ENCODE measurements at regions not wholly inside any gene's neighbourhood (a gene's known extent, or its start where the extent isn't known, plus 50 kb on each side); places are given as distances from the start of the nearest gene placed in this dataset.

- no peak for TF ChIP-seq SUZ12 (IDR thresholded peaks at IDR 0.05; ENCODE audit: extremely low read depth, insufficient read depth, insufficient read length)
- TF ChIP-seq YY1 (IDR thresholded peaks at IDR 0.05; ENCODE audit: insufficient read depth, insufficient read length), result no peak
- TF ChIP-seq ZNF274 (IDR thresholded peaks at IDR 0.05; ENCODE audit: low read depth, low read length), result no peak
Measured at GRCh38 chr2:172204309-172204708, 101.6 kb upstream of the DLX2 start.

DNA sequence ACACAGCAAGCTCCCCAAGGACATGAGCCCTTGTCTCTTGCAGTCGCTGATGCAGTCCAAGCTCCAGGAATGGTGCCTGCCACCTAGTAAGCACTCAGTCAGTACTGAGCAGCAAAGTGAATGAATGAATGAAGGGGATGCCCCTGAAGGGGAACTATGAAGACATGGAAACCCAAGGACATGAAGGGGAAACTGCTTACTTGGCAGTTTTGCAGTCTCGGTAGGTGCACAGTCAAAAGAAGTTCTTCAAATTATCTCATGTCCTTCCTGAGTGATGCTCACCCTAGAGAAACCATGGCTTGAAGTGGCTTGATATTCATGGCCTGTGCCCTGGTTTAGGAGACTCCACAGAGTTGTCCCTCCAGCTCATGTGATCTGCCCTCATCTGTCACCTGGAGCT lies 102.1 kb upstream of the DLX2 start:
- H3K9me3 ChIP-seq (ENCODE audit: insufficient read depth, low read length), result peaks cover 18% of the 10 kb centered on the region
- TF ChIP-seq ZNF274 (IDR thresholded peaks at IDR 0.05; ENCODE audit: low read depth, low read length) (no peak), YY1 (IDR thresholded peaks at IDR 0.05; ENCODE audit: insufficient read depth, insufficient read length) (no peak)
- H3K36me3 ChIP-seq (ENCODE audit: insufficient read depth, insufficient read length, low read length), result no peaks in the 10 kb centered on the region
- peaks cover 5% of the 10 kb centered on the region for H3K4me1 ChIP-seq (ENCODE audit: insufficient read depth, insufficient read length)
- no peak overlapping the region for H3K9ac ChIP-seq (ENCODE audit: insufficient read length, low read depth)
- no peaks in the 10 kb centered on the region for H3K27me3 ChIP-seq (ENCODE audit: insufficient read depth, insufficient read length)
- no peak overlapping the region for H3K4me3 ChIP-seq (ENCODE audit: insufficient read length, low read depth)
- DNase-seq (ENCODE audit: low read depth, low spot score), result no peak

More at GRCh38 chr2:172204309-172204708, 101.6 kb upstream of the DLX2 start:
- Histone ChIP-seq H3K36me3 (ENCODE audit: insufficient read depth, insufficient read length, low read length) (no peaks in the 10 kb centered on the region), H3K9me3 (ENCODE audit: insufficient read depth, low read length) (peaks cover 23% of the 10 kb centered on the region), H3K4me1 (ENCODE audit: insufficient read depth, insufficient read length) (peaks cover 5% of the 10 kb centered on the region), H3K27me3 (ENCODE audit: insufficient read depth, insufficient read length) (no peaks in the 10 kb centered on the region), H3K4me3 (ENCODE audit: insufficient read length, low read depth) (no peak overlapping the region), H3K9ac (ENCODE audit: insufficient read length, low read depth) (no peak overlapping the region)
- no peak for DNase-seq (ENCODE audit: low read depth, low spot score)

DNA sequence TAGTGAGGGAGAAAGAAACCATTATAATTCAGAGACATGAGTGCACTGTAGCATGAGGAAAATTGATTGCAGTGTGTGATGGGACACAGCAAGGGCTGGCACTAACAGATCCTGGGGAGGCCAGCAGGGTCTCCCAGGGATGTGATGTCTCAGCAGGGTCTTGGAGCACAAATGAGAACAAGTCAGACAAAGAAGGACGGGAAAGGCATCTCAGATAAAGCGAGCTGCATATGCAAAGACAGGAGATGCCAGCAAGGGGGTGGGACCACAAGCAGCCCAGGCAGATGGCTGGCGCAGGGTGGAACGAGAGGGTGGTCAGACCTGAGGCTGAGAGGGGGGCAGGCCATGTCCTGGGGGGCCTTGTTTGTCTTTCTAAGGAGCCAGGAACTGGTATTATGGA lies 102.6 kb upstream of the DLX2 start:
- Histone ChIP-seq H3K9me3 (ENCODE audit: insufficient read depth, low read length) (peaks cover 13% of the 10 kb centered on the region), H3K4me3 (ENCODE audit: insufficient read length, low read depth) (no peak overlapping the region), H3K27me3 (ENCODE audit: insufficient read depth, insufficient read length) (no peaks in the 10 kb centered on the region), H3K9ac (ENCODE audit: insufficient read length, low read depth) (no peak overlapping the region), H3K4me1 (ENCODE audit: insufficient read depth, insufficient read length) (peaks cover 5% of the 10 kb centered on the region), H3K36me3 (ENCODE audit: insufficient read depth, insufficient read length, low read length) (no peaks in the 10 kb centered on the region)
- TF ChIP-seq SUZ12 (IDR thresholded peaks at IDR 0.05; ENCODE audit: extremely low read depth, insufficient read depth, insufficient read length) (no peak), ZNF274 (IDR thresholded peaks at IDR 0.05; ENCODE audit: low read depth, low read length) (no peak), YY1 (IDR thresholded peaks at IDR 0.05; ENCODE audit: insufficient read depth, insufficient read length) (no peak)
- no peak for DNase-seq (ENCODE audit: low read depth, low spot score)

DNA sequence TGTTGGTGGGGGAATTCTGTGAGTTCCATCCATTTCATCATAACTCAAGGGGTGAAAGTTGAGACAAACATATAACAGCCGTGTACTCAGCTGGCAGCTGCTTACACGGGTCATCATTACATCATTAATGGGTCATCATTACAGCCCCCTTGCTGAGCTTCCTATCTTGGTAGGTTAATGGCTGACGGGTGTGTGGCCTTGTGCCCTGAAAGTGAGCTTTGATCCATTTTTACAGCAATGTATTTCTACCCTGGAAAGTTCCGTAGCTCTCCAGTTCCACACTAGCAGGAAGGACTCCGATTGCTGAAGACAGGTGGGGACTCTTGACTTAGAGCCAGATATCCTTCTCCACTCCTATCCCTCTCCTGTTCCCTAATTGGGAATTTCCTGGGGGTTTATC lies 105.2 kb upstream of the DLX2 start:
- Histone ChIP-seq H3K9me3 (ENCODE audit: insufficient read depth, low read length) (no peaks in the 10 kb centered on the region), H3K36me3 (ENCODE audit: insufficient read depth, insufficient read length, low read length) (no peaks in the 10 kb centered on the region), H3K9ac (ENCODE audit: insufficient read length, low read depth) (no peak overlapping the region), H3K4me3 (ENCODE audit: insufficient read length, low read depth) (no peak overlapping the region), H3K27me3 (ENCODE audit: insufficient read depth, insufficient read length) (no peaks in the 10 kb centered on the region), H3K4me1 (ENCODE audit: insufficient read depth, insufficient read length) (peaks cover 5% of the 10 kb centered on the region)
- no peak for DNase-seq (ENCODE audit: low read depth, low spot score)
- TF ChIP-seq YY1 (IDR thresholded peaks at IDR 0.05; ENCODE audit: insufficient read depth, insufficient read length) (no peak), ZNF274 (IDR thresholded peaks at IDR 0.05; ENCODE audit: low read depth, low read length) (no peak), SUZ12 (IDR thresholded peaks at IDR 0.05; ENCODE audit: extremely low read depth, insufficient read depth, insufficient read length) (no peak)

DNA sequence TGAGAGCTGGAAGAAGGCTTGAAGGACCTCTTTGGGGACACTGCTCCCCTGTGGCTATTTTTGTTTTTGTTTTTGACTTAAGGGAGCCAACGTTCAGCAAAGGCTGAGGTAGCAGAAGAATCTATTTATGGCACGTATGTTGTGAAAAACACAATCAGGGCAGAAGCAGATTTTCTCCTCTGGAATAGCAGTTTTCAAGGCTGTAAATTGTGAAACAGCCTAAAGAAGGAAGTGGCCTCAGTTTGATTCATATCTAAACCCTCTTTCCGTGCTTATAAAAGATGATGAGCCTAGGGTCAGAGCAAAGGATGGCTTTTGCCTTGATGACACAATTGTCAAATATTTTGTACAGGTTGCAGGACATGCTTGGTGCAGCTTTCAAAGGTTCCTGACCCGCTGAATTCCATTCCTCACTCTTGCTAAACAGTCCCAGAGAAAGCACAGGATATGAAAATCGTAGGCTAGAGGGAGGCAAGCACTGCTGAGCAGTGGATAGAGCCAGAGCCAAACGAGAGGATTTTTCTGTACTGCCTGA lies 106.2 kb upstream of the DLX2 start:
- Histone ChIP-seq H3K27me3 (ENCODE audit: insufficient read depth, insufficient read length) (no peaks in the 10 kb centered on the region), H3K9ac (ENCODE audit: insufficient read length, low read depth) (no peak overlapping the region), H3K4me3 (ENCODE audit: insufficient read length, low read depth) (no peak overlapping the region), H3K9me3 (ENCODE audit: insufficient read depth, low read length) (no peaks in the 10 kb centered on the region), H3K36me3 (ENCODE audit: insufficient read depth, insufficient read length, low read length) (no peaks in the 10 kb centered on the region), H3K4me1 (ENCODE audit: insufficient read depth, insufficient read length) (peaks cover 5% of the 10 kb centered on the region)
- no peak for DNase-seq (ENCODE audit: low read depth, low spot score)
- no peak for TF ChIP-seq YY1 (IDR thresholded peaks at IDR 0.05; ENCODE audit: insufficient read depth, insufficient read length)
- TF ChIP-seq ZNF274 (IDR thresholded peaks at IDR 0.05; ENCODE audit: low read depth, low read length), result no peak
- no peak for TF ChIP-seq SUZ12 (IDR thresholded peaks at IDR 0.05; ENCODE audit: extremely low read depth, insufficient read depth, insufficient read length)

DNA sequence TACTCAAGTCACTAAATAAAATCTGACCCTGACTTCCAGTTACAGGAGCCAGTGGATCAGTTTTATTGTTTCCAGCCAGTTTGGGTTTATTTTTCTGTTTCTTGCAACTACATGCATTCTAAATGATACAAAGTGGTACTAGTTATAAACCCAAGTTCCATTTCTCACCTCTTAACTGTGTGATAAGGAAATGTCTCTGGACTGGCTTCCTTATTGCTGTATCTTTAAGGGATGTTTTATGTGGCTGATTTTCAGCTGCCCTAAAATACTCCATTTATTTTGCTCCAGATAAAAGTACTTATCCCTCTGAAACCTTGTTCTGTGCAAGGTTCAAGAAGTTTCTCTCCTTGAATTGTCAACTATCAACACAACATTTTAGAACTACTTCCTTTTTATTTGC lies 107.9 kb upstream of the DLX2 start:
- Histone ChIP-seq H3K9me3 (ENCODE audit: insufficient read depth, low read length) (no peaks in the 10 kb centered on the region), H3K9ac (ENCODE audit: insufficient read length, low read depth) (no peak overlapping the region), H3K27me3 (ENCODE audit: insufficient read depth, insufficient read length) (no peaks in the 10 kb centered on the region), H3K4me3 (ENCODE audit: insufficient read length, low read depth) (no peak overlapping the region), H3K4me1 (ENCODE audit: insufficient read depth, insufficient read length) (no peaks in the 10 kb centered on the region), H3K36me3 (ENCODE audit: insufficient read depth, insufficient read length, low read length) (no peaks in the 10 kb centered on the region)
- no peak for TF ChIP-seq SUZ12 (IDR thresholded peaks at IDR 0.05; ENCODE audit: extremely low read depth, insufficient read depth, insufficient read length)
- TF ChIP-seq ZNF274 (IDR thresholded peaks at IDR 0.05; ENCODE audit: low read depth, low read length), result no peak
- no peak for TF ChIP-seq YY1 (IDR thresholded peaks at IDR 0.05; ENCODE audit: insufficient read depth, insufficient read length)
- DNase-seq (ENCODE audit: low read depth, low spot score), result no peak

GRCh38 chr2:172211512-172211911 lies 108.8 kb upstream of the DLX2 start:
- TF ChIP-seq YY1 (IDR thresholded peaks at IDR 0.05; ENCODE audit: insufficient read depth, insufficient read length), result no peak
- TF ChIP-seq ZNF274 (IDR thresholded peaks at IDR 0.05; ENCODE audit: low read depth, low read length), result no peak
- TF ChIP-seq SUZ12 (IDR thresholded peaks at IDR 0.05; ENCODE audit: extremely low read depth, insufficient read depth, insufficient read length), result no peak
- DNase-seq (ENCODE audit: low read depth, low spot score), result no peak
- no peaks in the 10 kb centered on the region for H3K27me3 ChIP-seq (ENCODE audit: insufficient read depth, insufficient read length)
- no peaks in the 10 kb centered on the region for H3K4me1 ChIP-seq (ENCODE audit: insufficient read depth, insufficient read length)
- H3K9me3 ChIP-seq (ENCODE audit: insufficient read depth, low read length), result no peaks in the 10 kb centered on the region
- H3K4me3 ChIP-seq (ENCODE audit: insufficient read length, low read depth), result no peak overlapping the region
- H3K9ac ChIP-seq (ENCODE audit: insufficient read length, low read depth), result no peak overlapping the region
- H3K36me3 ChIP-seq (ENCODE audit: insufficient read depth, insufficient read length, low read length), result no peaks in the 10 kb centered on the region

Data from NT2/D1 (cell line).